Ovary (tissue), 3 donors: ENCODE measurements at regions not wholly inside any gene's neighbourhood (a gene's known extent, or its start where the extent isn't known, plus 50 kb on each side); places are given as distances from the start of the nearest gene placed in this dataset.

ENCODE experiments used
- POLR2A ChIP-seq: fragments of 450-650 bp; IDR thresholded peaks from one replicate; pipeline ENCODE4 v1.6.1; 2017; ENCODE audit warnings: antibody characterized with exemption, mild to moderate bottlenecking, moderate library complexity
- TF ChIP-seq, protein P1 (sequence below), 3 donors: fragments of 450-650 bp in 2 of 3; fragments of 200-600 bp in 1 of 3; IDR thresholded peaks; one replicate each; pipeline versions ENCODE4 v1.5.1 to v1.8.0; 2016 to 2022; ENCODE audit warnings: antibody characterized with exemption in 3 of 3, mild to moderate bottlenecking in 1 of 3
- donor health status: DM: no; HTN: no; CAD: no.

DNA sequence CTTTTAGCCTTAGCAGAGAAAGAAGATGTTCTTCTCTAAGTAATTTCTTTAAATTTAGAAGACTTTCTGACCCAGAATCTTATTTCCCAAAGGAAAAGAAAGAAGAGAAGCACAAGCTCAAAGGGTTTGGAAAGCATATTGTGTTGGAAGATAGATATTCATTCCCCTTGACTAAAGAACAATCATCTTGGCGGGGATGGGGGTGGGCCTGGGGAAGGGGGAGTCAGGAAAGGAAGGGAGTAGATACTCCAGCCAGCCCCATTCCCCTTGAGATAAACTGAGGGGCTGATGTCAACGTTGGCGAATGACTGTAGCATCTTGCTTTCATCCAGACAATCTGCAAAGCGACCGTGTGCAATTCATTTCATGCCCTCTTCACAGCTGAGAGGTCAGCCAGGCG lies 66.5 kb upstream of the SIPA1L2 start:
- TF ChIP-seq, protein P1, sequence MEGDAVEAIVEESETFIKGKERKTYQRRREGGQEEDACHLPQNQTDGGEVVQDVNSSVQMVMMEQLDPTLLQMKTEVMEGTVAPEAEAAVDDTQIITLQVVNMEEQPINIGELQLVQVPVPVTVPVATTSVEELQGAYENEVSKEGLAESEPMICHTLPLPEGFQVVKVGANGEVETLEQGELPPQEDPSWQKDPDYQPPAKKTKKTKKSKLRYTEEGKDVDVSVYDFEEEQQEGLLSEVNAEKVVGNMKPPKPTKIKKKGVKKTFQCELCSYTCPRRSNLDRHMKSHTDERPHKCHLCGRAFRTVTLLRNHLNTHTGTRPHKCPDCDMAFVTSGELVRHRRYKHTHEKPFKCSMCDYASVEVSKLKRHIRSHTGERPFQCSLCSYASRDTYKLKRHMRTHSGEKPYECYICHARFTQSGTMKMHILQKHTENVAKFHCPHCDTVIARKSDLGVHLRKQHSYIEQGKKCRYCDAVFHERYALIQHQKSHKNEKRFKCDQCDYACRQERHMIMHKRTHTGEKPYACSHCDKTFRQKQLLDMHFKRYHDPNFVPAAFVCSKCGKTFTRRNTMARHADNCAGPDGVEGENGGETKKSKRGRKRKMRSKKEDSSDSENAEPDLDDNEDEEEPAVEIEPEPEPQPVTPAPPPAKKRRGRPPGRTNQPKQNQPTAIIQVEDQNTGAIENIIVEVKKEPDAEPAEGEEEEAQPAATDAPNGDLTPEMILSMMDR (IDR thresholded peaks at IDR 0.05): no peak
- no peak for TF ChIP-seq POLR2A
